Iris pigment epithelial cell (primary cell): ENCODE measurements at regions not wholly inside any gene's neighbourhood (a gene's known extent, or its start where the extent isn't known, plus 50 kb on each side); places are given as distances from the start of the nearest gene placed in this dataset.

Experiments
- DNase-seq: peaks from one replicate; pipeline ENCODE4 v3.0.0-alpha.2; 2011; ENCODE audit warnings: low read depth

DNA sequence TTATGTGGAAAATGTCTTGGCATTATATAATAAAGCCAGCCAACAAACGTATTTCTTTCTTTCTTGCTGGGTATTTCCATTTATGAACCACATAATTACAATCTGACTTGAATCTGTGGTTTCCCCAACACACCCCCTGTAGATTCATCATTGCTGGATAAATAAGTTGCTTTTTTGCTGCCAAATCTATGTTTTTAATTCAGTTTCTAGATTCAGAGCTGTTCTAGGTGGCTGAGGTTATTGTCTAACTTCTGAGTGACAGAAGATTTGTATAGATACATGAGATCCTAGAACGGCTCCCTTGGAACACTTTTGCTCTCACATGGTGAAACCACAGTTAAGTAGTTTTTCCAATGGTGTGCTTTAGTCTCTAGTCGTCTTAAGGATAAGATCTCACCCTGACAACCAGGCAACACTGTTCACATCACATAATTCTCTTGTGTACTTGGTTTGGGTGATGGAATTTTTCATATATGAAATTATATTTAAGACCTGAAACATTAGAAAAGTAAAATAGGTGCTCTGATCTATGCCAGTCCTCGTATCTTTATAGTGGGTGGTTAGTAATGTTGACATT lies 239.1 kb downstream of the KLF12 start:
- DNase-seq = no peak

GRCh38 chr13:73893833-73894232 lies 240.4 kb downstream of the KLF12 start:
- DNase-seq = no peak

GRCh38 chr13:73891805-73892204 lies 242.4 kb downstream of the KLF12 start:
- no peak for DNase-seq

- DNase-seq = no peak
Measured at GRCh38 chr13:73883162-73883561, 251.0 kb downstream of the KLF12 start.

GRCh38 chr13:73880365-73880764 lies 253.8 kb downstream of the KLF12 start:
- DNase-seq = peak; percentile 55

DNA sequence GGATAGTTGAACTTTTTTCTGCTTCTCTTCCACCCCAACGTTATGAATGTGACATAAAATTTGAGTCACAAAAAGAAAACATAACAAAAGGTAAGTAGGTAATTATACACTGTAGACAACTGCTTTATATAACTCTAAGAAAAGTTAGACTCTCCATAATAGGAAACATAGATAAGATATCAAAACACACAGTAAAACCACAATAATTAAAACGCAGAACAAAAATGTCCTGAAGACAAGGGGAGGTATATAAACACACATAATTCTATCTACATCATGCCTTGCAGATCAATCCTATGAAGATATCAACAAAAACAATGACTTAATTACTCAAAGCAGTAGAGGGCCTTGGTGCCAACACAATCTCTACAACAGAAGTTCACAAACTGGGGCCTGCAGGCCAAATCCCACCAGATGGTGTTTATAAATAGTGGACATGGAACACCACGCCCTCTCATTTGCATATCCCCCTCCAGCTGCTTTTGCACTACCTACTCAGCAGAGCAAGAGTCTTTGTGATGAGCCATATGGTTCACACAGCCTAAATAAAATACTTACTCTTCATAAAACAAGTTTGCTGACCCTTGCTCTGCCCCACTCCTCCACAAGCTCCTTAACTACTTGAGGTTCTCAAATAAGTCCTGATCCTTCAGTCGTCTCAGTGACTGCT lies 254.7 kb downstream of the KLF12 start:
- no peak for DNase-seq

GRCh38 chr13:73877399-73877798 lies 256.8 kb downstream of the KLF12 start:
- no peak for DNase-seq

- DNase-seq = no peak
Measured at GRCh38 chr13:73876323-73876722, 257.9 kb downstream of the KLF12 start.

DNA sequence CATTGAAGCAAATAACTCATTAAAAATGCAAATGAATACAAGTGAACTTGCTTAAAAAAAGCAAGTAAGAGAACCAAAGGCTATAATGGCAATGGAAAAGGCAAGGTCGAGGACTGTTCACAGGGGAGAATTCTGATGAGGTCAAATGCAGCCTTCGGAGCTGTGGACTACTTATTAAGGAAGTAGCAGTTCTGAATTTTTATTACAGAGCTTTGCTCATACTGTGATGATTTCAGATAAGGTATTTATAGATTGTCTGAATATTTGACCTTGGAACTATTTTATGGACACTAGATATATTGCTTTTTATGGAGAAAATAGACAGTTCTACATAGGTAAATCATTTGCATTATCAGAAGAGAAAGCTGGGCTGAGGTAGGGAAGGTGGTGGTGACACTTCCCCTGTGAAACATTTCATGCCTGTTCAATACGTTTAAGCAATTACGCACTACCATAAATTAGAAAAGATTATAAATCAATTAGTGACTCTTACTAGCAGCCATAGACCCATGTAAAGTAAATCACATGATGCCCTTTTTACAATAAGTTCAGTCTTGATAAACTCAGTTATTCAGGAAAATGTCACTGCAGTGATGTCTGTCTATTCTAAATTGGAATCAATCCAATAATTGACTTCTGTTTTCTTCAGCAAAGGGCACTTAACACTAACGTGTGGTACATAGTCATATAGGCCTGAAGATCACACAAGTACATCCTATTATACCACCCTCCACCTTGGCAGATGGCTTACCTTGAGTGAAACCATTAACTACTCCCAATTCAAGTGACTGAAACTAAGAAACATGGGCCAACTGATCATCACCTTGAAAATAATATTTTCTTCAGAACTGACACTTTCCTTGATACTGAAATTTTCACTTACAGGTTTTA lies 260.0 kb downstream of the KLF12 start:
- no peak for DNase-seq

GRCh38 chr13:73872397-73872796 lies 261.8 kb downstream of the KLF12 start:
- no peak for DNase-seq

GRCh38 chr13:73870970-73871935 lies 263.0 kb downstream of the KLF12 start:
- DNase-seq = peak; percentile 97

- DNase-seq = peak; percentile 81
Measured at GRCh38 chr13:73870036-73870741, 264.0 kb downstream of the KLF12 start.

- no peak for DNase-seq
Measured at GRCh38 chr13:73865027-73865426, 269.2 kb downstream of the KLF12 start.

- no peak for DNase-seq
Measured at GRCh38 chr13:73861136-73861535, 273.1 kb downstream of the KLF12 start.

DNA sequence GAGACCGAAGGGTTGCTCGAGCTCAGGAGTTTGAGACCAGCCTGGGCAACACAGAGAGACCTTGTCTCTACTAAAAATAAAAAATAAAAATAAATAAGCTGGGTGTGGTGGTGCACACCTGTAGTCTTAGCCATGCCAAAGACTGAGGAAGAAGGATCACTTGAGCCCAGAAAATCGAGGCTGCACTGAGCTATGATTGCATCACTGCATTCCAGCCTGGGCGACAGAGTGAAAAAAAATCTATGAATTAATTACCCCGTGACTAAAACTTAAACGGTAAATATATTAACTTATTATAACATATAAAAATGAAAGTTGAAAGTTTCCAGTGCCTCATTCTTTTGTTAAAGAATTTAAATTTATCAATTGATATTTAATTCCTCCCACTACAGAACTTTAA lies 273.7 kb downstream of the KLF12 start:
- DNase-seq = no peak

GRCh38 chr13:73859841-73860240 lies 274.4 kb downstream of the KLF12 start:
- DNase-seq = no peak

DNA sequence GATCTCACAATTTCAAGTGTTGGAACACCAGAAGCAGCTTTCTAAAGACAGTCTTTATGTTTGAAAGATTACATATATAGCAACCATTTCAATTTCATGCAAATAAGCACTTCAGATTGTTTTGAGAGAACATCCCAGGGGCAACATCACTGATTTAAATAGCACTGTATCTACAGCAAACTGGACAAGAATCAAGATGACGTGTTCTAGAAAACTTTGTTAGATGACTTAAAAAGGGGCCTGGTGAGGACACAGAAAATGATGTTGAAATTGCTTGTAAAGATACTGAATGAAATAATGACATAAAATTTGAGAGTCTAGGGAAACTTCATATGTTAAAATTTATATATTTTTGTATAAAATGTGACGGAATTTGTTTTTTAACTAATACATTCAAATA lies 277.1 kb downstream of the KLF12 start:
- DNase-seq = no peak

- DNase-seq = no peak
Measured at GRCh38 chr13:73851104-73851503, 283.1 kb downstream of the KLF12 start.

DNA sequence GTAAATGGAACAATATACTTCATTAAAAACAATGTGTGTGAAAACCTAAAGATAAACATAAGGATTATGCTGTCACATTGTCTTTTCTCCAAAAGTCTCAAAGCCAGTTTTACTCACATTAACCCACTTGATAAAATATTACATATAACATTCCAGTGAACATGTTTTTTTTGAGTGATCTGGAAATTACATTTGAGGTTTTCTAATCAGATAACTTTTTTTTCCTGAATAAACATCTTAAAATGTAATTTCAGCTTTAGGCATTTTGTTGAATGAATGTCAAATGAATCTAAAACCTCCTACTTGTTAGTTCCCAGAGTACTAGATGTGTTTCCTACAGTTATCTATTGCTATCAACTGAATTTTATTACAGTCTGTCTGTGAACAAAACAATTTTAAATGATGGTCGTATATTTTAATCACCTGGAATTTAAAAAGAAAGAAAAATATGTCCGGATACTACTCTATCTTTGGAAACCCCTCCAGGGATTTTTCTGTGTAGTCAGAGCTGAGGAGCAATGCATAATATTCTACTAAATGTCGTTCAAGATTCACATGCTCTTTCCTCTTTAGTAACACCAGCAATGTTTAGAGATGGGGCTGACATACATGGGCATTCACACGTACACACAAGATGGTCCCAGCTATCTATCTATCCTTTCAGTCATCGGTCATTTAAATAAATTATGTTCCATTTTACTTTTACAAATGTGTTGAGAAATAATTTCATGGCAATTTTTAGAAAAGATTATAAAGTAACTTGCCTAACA lies 283.9 kb downstream of the KLF12 start:
- DNase-seq = no peak

- peak; percentile 66 for DNase-seq
Measured at GRCh38 chr13:73849292-73849691, 284.9 kb downstream of the KLF12 start.
